OCI-LY7 (cell line): ENCODE measurements at regions not wholly inside any gene's neighbourhood (a gene's known extent, or its start where the extent isn't known, plus 50 kb on each side); places are given as distances from the start of the nearest gene placed in this dataset.

Experiments
- EZH2phosphoT487 ChIP-seq: fragments of 200-600 bp; sonication (generic); IDR thresholded peaks from 2 replicates; pipeline ENCODE4 v1.6.1; 2018; ENCODE audit warnings: low read depth, borderline replicate concordance, mild to moderate bottlenecking, mixed run types, antibody characterized with exemption, low read length, moderate library complexity, mixed read lengths
- TF ChIP-seq, protein P1 (sequence below): fragments of 200-600 bp; sonication (generic); conservative IDR thresholded peaks from 2 replicates; pipeline ENCODE4 v1.5.1; 2014; ENCODE audit warnings: mild to moderate bottlenecking, antibody characterized with exemption, low read length, moderate library complexity, mixed read lengths

- TF ChIP-seq, protein P1, sequence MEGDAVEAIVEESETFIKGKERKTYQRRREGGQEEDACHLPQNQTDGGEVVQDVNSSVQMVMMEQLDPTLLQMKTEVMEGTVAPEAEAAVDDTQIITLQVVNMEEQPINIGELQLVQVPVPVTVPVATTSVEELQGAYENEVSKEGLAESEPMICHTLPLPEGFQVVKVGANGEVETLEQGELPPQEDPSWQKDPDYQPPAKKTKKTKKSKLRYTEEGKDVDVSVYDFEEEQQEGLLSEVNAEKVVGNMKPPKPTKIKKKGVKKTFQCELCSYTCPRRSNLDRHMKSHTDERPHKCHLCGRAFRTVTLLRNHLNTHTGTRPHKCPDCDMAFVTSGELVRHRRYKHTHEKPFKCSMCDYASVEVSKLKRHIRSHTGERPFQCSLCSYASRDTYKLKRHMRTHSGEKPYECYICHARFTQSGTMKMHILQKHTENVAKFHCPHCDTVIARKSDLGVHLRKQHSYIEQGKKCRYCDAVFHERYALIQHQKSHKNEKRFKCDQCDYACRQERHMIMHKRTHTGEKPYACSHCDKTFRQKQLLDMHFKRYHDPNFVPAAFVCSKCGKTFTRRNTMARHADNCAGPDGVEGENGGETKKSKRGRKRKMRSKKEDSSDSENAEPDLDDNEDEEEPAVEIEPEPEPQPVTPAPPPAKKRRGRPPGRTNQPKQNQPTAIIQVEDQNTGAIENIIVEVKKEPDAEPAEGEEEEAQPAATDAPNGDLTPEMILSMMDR, result no peak
- no peak for TF ChIP-seq EZH2phosphoT487
Observed at GRCh38 chr9:108544866-108545265, 310.9 kb downstream of the ACTL7B start.
